ENCODE measurements at regions not wholly inside any gene's neighbourhood (a gene's known extent, or its start where the extent isn't known, plus 50 kb on each side); places are given as distances from the start of the nearest gene placed in this dataset.

DNA sequence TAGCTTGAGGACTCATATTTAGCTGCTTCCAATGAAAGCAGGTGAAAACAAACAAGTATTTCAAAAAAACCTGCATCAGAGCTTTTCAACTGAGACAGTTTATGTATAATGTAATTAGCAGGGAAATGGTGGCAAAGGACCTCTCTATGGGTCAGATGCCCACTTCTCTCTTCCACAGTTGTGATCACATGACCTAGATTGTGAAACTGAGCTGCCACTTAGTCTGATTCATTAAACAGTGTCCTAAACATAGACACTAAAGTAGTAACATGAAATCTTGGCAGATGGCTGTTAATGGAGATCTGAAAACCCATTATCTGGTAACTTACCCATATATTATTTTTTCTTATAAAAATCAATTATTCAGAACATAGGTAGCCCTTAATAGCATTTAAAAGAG is 663.6 kb upstream of the RIOK2 start:
- H3K36me3 Mint-ChIP-seq: no peaks in the 10 kb centered on the region
- no peak overlapping the region for H3K4me3 Mint-ChIP-seq
- H3K27me3 Mint-ChIP-seq (ENCODE audit: low read depth): no peaks in the 10 kb centered on the region
- H3K27ac Mint-ChIP-seq: no peak overlapping the region
- no peaks in the 10 kb centered on the region for H3K9me3 Mint-ChIP-seq
- DNase-seq (ENCODE audit: low spot score): no peak
- no peak for ATAC-seq
- H3K4me1 Mint-ChIP-seq: no peaks in the 10 kb centered on the region
- ChIA-PET CTCF (no interaction called here), POLR2A (no interaction called here)
- TF ChIP-seq ZNF671 (CRISPR knock-in tag; IDR thresholded peaks at IDR 0.05) (no peak), JAZF1 (CRISPR knock-in tag; IDR thresholded peaks at IDR 0.05) (no peak), CREM (CRISPR knock-in tag; IDR thresholded peaks at IDR 0.05) (no peak), CBFB (CRISPR knock-in tag; IDR thresholded peaks at IDR 0.05; ENCODE audit: low read depth) (no peak), SOX15 (CRISPR knock-in tag; IDR thresholded peaks at IDR 0.05) (no peak), NR1H2 (CRISPR knock-in tag; IDR thresholded peaks at IDR 0.05) (no peak), SMAD3 (CRISPR knock-in tag; IDR thresholded peaks at IDR 0.05; ENCODE audit: borderline replicate concordance) (no peak), TEAD1 (CRISPR knock-in tag; IDR thresholded peaks at IDR 0.05) (no peak)
- TF ChIP-seq, protein P1, sequence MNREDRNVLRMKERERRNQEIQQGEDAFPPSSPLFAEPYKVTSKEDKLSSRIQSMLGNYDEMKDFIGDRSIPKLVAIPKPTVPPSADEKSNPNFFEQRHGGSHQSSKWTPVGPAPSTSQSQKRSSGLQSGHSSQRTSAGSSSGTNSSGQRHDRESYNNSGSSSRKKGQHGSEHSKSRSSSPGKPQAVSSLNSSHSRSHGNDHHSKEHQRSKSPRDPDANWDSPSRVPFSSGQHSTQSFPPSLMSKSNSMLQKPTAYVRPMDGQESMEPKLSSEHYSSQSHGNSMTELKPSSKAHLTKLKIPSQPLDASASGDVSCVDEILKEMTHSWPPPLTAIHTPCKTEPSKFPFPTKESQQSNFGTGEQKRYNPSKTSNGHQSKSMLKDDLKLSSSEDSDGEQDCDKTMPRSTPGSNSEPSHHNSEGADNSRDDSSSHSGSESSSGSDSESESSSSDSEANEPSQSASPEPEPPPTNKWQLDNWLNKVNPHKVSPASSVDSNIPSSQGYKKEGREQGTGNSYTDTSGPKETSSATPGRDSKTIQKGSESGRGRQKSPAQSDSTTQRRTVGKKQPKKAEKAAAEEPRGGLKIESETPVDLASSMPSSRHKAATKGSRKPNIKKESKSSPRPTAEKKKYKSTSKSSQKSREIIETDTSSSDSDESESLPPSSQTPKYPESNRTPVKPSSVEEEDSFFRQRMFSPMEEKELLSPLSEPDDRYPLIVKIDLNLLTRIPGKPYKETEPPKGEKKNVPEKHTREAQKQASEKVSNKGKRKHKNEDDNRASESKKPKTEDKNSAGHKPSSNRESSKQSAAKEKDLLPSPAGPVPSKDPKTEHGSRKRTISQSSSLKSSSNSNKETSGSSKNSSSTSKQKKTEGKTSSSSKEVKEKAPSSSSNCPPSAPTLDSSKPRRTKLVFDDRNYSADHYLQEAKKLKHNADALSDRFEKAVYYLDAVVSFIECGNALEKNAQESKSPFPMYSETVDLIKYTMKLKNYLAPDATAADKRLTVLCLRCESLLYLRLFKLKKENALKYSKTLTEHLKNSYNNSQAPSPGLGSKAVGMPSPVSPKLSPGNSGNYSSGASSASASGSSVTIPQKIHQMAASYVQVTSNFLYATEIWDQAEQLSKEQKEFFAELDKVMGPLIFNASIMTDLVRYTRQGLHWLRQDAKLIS (CRISPR knock-in tag; IDR thresholded peaks at IDR 0.05; ENCODE audit: borderline replicate concordance): no peak
- TF ChIP-seq, protein P2, sequence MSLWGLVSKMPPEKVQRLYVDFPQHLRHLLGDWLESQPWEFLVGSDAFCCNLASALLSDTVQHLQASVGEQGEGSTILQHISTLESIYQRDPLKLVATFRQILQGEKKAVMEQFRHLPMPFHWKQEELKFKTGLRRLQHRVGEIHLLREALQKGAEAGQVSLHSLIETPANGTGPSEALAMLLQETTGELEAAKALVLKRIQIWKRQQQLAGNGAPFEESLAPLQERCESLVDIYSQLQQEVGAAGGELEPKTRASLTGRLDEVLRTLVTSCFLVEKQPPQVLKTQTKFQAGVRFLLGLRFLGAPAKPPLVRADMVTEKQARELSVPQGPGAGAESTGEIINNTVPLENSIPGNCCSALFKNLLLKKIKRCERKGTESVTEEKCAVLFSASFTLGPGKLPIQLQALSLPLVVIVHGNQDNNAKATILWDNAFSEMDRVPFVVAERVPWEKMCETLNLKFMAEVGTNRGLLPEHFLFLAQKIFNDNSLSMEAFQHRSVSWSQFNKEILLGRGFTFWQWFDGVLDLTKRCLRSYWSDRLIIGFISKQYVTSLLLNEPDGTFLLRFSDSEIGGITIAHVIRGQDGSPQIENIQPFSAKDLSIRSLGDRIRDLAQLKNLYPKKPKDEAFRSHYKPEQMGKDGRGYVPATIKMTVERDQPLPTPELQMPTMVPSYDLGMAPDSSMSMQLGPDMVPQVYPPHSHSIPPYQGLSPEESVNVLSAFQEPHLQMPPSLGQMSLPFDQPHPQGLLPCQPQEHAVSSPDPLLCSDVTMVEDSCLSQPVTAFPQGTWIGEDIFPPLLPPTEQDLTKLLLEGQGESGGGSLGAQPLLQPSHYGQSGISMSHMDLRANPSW (CRISPR knock-in tag; conservative IDR thresholded peaks at IDR 0.05; ENCODE audit: low read depth): no peak
- TF ChIP-seq, protein P3, sequence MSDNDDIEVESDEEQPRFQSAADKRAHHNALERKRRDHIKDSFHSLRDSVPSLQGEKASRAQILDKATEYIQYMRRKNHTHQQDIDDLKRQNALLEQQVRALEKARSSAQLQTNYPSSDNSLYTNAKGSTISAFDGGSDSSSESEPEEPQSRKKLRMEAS (CRISPR knock-in tag; IDR thresholded peaks at IDR 0.05): no peak
- TF ChIP-seq, protein P4, sequence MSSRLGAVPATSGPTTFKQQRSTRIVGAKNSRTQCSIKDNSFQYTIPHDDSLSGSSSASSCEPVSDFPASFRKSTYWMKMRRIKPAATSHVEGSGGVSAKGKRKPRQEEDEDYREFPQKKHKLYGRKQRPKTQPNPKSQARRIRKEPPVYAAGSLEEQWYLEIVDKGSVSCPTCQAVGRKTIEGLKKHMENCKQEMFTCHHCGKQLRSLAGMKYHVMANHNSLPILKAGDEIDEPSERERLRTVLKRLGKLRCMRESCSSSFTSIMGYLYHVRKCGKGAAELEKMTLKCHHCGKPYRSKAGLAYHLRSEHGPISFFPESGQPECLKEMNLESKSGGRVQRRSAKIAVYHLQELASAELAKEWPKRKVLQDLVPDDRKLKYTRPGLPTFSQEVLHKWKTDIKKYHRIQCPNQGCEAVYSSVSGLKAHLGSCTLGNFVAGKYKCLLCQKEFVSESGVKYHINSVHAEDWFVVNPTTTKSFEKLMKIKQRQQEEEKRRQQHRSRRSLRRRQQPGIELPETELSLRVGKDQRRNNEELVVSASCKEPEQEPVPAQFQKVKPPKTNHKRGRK (CRISPR knock-in tag; IDR thresholded peaks at IDR 0.05; ENCODE audit: borderline replicate concordance): no peak
- TF ChIP-seq, protein P5, sequence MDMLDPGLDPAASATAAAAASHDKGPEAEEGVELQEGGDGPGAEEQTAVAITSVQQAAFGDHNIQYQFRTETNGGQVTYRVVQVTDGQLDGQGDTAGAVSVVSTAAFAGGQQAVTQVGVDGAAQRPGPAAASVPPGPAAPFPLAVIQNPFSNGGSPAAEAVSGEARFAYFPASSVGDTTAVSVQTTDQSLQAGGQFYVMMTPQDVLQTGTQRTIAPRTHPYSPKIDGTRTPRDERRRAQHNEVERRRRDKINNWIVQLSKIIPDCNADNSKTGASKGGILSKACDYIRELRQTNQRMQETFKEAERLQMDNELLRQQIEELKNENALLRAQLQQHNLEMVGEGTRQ (CRISPR knock-in tag; IDR thresholded peaks at IDR 0.05): no peak
- TF ChIP-seq, protein P6, sequence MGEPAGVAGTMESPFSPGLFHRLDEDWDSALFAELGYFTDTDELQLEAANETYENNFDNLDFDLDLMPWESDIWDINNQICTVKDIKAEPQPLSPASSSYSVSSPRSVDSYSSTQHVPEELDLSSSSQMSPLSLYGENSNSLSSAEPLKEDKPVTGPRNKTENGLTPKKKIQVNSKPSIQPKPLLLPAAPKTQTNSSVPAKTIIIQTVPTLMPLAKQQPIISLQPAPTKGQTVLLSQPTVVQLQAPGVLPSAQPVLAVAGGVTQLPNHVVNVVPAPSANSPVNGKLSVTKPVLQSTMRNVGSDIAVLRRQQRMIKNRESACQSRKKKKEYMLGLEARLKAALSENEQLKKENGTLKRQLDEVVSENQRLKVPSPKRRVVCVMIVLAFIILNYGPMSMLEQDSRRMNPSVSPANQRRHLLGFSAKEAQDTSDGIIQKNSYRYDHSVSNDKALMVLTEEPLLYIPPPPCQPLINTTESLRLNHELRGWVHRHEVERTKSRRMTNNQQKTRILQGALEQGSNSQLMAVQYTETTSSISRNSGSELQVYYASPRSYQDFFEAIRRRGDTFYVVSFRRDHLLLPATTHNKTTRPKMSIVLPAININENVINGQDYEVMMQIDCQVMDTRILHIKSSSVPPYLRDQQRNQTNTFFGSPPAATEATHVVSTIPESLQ (CRISPR knock-in tag; IDR thresholded peaks at IDR 0.05): no peak
- TF ChIP-seq, protein P7, sequence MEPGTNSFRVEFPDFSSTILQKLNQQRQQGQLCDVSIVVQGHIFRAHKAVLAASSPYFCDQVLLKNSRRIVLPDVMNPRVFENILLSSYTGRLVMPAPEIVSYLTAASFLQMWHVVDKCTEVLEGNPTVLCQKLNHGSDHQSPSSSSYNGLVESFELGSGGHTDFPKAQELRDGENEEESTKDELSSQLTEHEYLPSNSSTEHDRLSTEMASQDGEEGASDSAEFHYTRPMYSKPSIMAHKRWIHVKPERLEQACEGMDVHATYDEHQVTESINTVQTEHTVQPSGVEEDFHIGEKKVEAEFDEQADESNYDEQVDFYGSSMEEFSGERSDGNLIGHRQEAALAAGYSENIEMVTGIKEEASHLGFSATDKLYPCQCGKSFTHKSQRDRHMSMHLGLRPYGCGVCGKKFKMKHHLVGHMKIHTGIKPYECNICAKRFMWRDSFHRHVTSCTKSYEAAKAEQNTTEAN (CRISPR knock-in tag; IDR thresholded peaks at IDR 0.05): no peak

Measured in WTC11 (cell line).